AG09309 (cell line): ENCODE measurements at regions not wholly inside any gene's neighbourhood (a gene's known extent, or its start where the extent isn't known, plus 50 kb on each side); places are given as distances from the start of the nearest gene placed in this dataset.

Source experiments
- DNase-seq: peaks from one replicate; pipeline ENCODE4 v3.0.0-alpha.2; 2010; ENCODE audit warnings: low read depth
- H3K4me3 ChIP-seq: 2 replicates; pipeline ENCODE4 v1.5.1; 2011; ENCODE audit warnings: mild to moderate bottlenecking, low read depth, low read length, moderate library complexity; ENCODE audit not compliant: control insufficient read depth
- TF ChIP-seq, protein P1 (sequence below): IDR thresholded peaks from 2 replicates; pipeline ENCODE4 v1.5.1; 2011; ENCODE audit warnings: mild to moderate bottlenecking, low read depth, low read length, inconsistent platforms; ENCODE audit not compliant: insufficient read depth, control insufficient read depth; ENCODE audit errors: missing control alignments

DNA sequence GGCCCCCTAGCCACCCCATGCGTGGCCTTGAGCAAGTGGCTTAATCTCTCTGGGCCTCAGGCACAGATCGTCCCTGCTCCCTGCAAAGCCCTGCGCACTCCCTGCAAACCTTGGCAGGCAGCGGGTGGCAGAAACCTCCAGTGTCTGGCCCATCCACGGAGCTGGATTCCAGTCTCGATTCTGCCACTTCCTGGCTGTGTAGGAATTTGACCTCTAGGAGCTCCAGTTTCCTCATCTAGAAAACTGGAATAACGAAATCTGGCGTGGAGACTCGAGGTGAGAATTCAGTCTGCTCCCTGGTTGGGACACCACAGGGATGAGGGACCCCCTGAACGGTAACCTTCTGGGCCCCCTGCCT is 186.9 kb downstream of the MN1 start:
- no peak overlapping the region for H3K4me3 ChIP-seq
- DNase-seq: no peak
- TF ChIP-seq, protein P1, sequence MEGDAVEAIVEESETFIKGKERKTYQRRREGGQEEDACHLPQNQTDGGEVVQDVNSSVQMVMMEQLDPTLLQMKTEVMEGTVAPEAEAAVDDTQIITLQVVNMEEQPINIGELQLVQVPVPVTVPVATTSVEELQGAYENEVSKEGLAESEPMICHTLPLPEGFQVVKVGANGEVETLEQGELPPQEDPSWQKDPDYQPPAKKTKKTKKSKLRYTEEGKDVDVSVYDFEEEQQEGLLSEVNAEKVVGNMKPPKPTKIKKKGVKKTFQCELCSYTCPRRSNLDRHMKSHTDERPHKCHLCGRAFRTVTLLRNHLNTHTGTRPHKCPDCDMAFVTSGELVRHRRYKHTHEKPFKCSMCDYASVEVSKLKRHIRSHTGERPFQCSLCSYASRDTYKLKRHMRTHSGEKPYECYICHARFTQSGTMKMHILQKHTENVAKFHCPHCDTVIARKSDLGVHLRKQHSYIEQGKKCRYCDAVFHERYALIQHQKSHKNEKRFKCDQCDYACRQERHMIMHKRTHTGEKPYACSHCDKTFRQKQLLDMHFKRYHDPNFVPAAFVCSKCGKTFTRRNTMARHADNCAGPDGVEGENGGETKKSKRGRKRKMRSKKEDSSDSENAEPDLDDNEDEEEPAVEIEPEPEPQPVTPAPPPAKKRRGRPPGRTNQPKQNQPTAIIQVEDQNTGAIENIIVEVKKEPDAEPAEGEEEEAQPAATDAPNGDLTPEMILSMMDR: no peak

DNA sequence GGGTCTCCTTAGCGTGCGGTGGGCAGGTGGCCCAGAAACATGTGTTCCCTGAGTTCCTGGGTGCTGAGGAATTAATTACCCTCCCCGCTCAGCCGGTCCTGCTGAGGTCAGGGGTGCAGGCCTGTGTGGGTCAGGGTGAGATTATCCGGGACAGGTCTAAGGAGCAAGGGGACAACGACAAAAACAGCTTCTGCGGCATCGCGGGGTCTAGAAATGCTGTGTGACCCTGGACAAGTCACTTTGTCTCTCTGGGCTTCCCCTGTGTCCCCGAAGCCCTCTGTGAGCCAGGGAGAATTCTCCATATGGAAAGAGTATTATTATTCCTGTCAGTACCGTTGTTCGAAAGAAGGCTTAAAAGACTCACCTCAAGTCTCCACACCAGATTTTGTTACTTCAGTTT is 186.1 kb downstream of the MN1 start:
- no peak overlapping the region for H3K4me3 ChIP-seq
- TF ChIP-seq, protein P1: no peak
- no peak for DNase-seq

DNA sequence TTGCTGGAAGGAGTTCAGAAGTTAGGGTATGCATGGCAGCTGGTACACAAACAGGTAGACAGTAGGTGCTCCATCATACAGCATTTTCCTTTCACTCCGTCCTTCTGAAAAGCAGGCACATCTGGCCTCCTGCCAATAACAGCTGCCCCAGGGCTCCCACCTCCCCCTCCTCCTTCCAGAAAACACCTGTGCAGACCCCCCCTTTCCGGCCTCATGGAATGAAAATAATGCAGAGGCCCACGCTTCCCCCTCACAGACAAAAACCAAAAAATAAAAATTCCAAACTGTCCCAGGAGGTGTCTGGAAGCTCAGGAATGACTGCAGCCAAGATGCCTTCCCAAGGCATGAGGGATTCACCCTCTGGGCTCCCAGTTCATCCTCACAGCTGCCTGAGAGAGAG is 185.5 kb downstream of the MN1 start:
- no peak for DNase-seq
- no peak overlapping the region for H3K4me3 ChIP-seq
- TF ChIP-seq, protein P1: no peak

DNA sequence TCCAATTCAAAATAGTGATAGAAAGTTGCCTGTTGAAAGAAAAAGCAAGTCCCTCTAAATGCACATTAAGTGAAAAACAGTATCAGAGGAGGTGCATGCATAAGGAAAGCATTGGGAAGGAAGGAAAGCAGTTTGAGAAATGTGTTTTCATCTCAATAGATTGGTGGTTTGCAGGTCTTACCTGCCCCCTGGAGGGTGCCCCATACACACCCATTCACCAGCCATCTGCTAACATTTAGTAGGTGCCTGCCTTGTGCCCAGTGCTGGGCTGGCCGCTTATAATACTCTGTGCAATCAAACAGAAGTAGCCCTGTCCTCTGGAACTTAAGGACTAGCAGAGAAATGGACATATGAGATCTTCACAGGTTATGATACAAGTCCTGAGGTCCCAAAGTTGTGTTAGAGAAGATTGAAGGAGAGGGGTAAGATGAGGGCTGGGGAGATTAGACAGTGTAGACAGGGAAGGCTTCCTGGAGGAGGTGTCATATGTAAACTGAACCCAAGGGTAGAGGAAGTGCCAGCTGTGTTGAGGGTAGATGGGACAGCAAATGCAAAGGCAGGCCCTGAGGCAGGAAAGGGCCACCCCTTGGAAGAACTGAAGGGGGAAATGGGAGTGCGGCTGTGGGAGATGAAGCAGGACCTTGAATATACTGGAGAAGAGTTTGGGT is 184.2 kb downstream of the MN1 start:
- TF ChIP-seq, protein P1: no peak
- DNase-seq: no peak
- H3K4me3 ChIP-seq: no peak overlapping the region

DNA sequence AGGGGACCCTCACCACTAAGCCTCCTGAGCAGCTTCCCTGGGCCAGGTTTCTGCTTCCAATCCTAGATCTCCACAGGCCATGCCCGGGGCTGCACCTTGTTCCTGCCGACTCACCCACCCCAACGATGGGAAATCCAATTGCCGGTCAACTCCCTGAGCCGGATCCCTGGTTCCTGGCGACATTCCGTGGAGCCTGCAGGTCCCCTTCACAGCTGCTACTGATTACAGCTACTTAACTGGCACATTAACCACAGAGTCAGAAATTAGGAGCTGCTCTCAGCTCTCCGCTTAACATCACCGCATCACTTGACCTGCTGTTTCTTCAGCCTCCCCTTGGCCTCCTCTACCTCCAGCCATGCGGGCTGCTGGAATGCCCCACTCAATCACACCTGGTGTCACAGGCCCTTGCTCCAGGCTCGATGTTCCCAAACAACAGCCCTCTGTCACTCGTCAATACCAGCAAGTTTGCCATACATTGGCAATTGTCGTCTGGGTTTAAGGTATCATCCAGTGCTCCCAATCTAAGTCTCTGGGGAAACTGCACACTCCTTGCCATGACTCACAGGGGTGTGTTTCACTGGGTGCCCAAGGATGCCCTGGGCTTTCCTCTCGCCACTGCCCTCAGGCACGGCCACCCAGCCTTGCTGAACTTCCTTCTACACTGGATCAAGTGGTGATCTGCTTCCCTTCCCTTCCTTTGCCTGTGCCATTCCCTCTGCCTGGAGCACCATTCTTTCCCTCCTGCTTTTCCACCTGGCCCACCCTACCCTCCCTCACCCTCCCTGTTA is 181.0 kb downstream of the MN1 start:
- DNase-seq: no peak
- TF ChIP-seq, protein P1: no peak

DNA sequence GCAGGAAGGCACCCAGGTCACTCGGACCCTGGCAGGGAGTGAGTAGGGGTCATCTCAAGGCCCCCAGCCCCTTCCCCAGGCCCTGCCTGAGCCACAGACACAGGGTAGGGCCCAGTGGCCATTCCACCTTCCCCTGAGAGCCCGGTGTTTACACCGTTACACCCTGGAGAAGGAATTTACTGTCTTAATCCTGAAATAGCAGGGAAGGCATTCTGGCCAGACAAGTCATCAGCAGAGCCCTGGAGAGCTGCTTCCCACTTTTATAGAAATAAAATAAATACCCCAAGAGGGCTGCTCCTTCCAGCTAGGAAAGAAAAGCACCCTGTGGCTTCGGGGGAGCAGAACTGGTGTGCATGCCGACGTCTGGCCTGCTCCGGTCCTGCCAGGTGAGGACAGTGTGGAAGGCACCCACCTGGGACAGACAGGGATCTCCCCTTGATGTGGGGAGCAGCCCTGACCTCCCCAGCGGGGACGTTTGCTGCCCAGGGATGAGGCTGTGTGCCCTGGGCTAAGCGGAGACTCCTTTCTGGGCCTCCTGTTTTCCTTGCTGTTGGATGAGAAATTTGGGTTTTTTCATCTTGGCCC is 180.0 kb downstream of the MN1 start:
- no peak overlapping the region for H3K4me3 ChIP-seq
- DNase-seq: no peak
- TF ChIP-seq, protein P1: no peak

More for the DNA sequence above, 181.0 kb downstream of the MN1 start:
- H3K4me3 ChIP-seq: no peak overlapping the region
